Hepatocyte (in vitro differentiated cells): ENCODE measurements at regions not wholly inside any gene's neighbourhood (a gene's known extent, or its start where the extent isn't known, plus 50 kb on each side); places are given as distances from the start of the nearest gene placed in this dataset.

Source experiments
- EZH2 ChIP-seq: fragments of 200-600 bp; sonication (generic); IDR thresholded peaks from 2 replicates; pipeline ENCODE4 v1.6.1; 2016; ENCODE audit warnings: antibody characterized with exemption, mild to moderate bottlenecking, borderline replicate concordance
- EZH2phosphoT487 ChIP-seq: fragments of 200-600 bp; sonication (generic); IDR thresholded peaks from one replicate; pipeline ENCODE4 v1.6.1; 2018; ENCODE audit warnings: antibody characterized with exemption, mild to moderate bottlenecking, low read depth, moderate library complexity; ENCODE audit not compliant: unreplicated experiment, severe bottlenecking

DNA sequence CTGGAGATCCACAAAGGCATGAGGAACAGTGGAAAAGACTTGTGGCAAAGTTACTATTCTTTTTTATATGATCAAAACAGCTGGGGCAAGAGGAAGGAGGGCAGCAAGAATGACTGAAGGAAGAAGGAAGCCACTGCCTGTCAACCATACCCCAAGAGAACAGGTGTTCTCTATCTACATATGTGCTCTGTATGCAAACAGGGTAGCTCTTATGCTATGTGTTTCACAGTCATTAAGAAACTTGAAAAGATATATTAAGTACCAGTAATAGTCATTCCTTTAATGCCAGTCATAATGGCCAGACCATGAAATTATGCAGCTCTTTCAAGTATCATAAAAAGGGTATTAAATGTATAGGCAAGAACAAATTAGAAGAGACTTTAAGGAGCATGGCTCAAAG lies 363.9 kb downstream of the KLHL13 start:
- TF ChIP-seq EZH2phosphoT487 (no peak), EZH2 (no peak)
